Glomerular endothelial cell (primary cell): ENCODE measurements at regions not wholly inside any gene's neighbourhood (a gene's known extent, or its start where the extent isn't known, plus 50 kb on each side); places are given as distances from the start of the nearest gene placed in this dataset.
A peak's percentile ranks its signal among the peaks of the same experiment; 100 is the strongest.

Source experiments
- DNase-seq: peaks from one replicate; pipeline ENCODE4 v3.0.0-alpha.2; 2011; ENCODE audit warnings: low read depth, low spot score; ENCODE audit errors: extremely low read depth

DNA sequence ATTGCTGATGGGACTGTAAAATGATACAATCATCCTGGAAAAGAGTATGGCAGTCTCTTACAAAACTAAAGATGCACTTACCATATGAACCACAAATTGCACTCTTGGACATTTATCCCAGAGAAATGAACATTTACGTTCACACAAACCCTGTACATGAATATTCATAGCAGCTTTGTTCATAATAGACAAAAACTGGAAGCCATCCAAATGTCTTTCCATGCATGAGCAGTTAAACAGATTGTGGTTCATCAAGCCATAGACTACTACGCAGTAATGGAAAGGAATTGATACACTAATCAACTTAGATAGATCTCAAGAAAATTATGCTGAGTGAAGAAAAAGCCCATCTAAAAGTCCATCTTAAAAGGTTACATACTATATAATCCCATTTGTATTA is 156.1 kb upstream of the SLC39A10 start:
- no peak for DNase-seq

GRCh38 chr2:195498839-195499490 is 158.1 kb upstream of the SLC39A10 start:
- no peak for DNase-seq

- peak; percentile 7 for DNase-seq
Observed at GRCh38 chr2:195498176-195498575, 158.8 kb upstream of the SLC39A10 start.

- DNase-seq = no peak
Observed at GRCh38 chr2:195496991-195497390, 160.0 kb upstream of the SLC39A10 start.

DNA sequence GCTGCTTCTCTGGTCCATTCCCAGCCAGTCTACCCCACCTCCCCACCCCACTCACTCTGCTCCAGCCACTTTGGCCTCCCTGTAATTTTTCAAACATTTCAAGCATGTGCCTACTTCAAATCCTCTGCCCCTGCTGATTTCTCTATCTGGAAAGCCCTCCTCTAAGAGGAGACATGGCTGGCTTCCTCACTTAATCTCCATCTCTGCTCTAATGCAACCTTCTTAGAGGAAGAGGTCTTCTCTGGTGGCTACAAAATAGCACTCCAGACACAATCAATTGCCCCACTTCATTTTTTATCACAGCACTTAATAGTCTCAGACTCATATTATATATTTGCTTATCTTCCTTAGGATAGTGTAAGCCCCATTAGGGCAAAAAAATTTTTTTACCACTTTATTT is 161.1 kb upstream of the SLC39A10 start:
- DNase-seq = no peak

DNA sequence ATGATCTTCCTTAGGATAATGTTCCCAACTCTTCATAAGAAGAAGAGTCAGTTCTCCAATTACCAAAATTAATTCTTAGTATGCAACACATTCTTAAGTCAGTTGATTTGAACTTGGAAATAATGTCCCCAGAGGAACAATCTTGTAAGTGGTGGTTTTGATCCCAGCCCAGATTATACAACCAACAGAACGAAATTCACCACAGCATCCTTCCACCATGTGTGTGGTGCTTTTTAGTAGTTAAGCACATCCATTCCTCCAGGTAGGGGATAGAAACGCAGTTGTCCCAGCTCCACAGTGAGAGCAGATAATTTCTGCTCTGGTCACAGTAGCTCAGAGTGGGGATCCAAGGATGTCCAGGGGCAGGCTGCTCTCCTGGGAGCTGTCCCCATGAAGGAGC is 161.7 kb upstream of the SLC39A10 start:
- DNase-seq = no peak

DNA sequence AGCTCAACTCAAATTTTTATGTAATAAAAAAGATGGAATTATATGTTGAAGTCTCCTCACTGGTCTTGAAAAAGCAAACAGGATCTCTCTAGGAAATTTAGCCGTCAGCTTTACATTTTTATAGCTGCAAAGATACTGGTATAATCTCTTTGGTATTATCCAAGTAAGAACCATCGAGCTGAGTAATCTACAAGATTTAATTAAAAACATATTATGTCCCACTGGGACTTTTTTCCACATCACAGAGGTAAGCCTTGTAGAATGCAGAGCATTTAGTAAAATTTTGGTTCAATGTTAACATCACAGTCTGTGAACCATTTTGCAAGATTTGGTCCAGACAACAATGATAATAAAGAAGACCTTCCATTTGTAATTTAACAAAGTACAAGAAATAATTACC is 162.6 kb upstream of the SLC39A10 start:
- DNase-seq = no peak

DNA sequence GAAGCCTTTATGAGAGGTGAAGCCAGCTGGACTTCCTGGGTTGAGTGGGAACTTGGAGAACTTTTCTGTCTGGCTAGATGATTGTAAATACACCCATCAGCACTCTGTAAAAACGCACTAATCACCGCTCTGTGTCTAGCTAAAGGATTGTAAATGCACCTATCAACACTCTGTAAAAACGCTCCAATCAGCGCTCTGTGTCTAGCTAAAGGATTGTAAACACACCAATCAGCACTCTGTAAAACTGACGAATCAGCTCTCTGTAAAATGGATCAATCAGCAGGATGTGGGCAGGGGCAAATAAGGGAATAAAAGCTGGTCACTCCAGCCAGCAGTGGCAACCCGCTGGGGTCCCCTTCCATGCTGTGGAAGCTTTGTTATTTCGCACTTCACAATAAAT is 163.6 kb upstream of the SLC39A10 start:
- no peak for DNase-seq

- DNase-seq = no peak
Observed at GRCh38 chr2:195490319-195490718, 166.7 kb upstream of the SLC39A10 start.

DNA sequence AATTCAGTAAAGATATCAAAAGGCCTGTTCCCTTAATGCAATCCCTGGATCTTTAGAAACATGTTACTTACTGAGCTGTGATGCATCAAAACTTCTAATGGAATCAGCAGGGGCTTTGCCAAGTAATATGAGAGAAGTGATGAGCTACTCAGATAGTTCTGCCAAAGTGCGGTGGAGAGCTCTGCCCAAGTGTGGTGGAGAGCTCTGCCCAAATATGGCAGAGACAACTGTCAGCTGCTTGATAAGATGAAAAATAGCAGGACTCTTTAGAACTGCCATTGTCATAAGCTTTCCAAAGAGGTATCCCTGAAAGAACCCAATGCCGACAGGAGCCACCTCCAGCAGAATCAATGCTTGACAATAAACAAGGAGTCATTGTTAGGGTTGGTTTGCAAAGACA is 167.9 kb upstream of the SLC39A10 start:
- no peak for DNase-seq

DNA sequence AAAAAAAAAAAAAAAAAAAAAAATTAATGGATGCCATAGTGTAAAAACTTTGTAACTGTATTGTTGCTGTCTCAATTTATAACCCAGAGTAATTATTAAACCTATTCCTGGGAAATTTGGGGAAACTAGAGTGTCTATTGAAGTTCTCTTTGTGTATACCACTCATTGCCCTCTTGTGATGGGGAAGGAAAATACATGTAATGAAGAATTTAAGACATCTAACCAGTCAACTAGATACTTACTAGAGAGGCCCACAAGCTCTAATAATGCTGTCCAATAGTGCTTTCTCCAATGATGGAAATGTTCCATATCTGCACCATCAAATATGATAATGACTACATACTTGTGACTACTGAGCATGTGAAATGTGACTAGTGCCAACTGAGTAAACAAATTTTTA is 168.5 kb upstream of the SLC39A10 start:
- DNase-seq = no peak

- no peak for DNase-seq
Observed at GRCh38 chr2:195486987-195487644, 169.9 kb upstream of the SLC39A10 start.

DNA sequence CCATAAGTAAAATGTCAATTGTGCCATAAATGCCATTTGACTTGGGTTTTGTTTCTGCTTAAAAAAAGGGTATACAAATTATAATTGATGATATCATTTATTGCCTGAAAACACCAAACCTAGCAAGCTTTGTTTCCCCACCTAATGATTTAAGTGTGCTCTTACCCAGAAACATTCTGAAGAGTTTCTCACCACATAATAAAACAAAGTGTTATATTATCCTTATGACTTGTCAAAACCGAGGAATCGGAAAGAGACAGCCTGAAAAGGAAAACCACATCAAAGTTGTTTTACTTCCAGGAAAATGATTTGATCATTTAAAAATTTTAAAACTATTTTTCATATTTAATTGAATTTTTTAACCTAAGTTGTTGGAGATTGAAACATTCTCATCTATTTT is 170.5 kb upstream of the SLC39A10 start:
- no peak for DNase-seq

GRCh38 chr2:195482010-195482409 is 175.0 kb upstream of the SLC39A10 start:
- no peak for DNase-seq

DNA sequence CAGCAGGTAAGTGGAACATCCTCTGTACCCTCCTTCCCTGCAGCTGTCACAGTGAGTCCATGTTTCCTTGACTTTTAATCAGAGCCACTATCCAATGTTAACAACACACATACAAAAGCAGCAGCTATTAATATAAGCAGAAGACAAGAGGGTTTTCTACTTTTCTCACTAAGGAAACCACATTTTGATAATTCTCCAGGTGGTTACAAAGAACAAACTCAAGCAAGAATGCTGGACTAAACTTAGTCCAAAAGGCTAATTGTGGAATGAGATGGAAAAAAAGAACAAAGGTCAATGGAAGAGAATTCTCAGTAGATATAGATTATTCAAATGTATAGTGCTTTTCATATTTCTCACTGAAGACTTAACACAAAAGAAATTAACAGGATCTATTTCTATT is 176.9 kb upstream of the SLC39A10 start:
- no peak for DNase-seq

GRCh38 chr2:195479407-195479806 is 177.6 kb upstream of the SLC39A10 start:
- no peak for DNase-seq

DNA sequence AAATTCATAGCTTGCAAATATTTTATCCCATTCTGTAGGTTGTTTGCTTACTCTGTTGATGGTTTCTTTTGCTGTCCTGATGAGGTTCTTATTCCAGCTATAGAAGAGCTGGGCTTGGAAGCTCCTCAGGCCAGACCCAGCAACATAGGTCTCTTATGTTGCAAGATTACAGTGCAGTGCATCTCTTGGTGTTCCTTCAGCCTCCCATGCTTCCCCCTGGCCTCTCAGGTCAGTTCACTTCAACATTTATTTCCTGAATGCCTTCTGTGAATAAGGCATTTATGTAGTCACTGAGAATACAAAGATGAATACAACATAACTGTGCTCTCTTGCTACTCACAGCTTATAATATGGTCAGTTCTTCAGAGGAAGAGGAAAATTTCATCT is 179.0 kb upstream of the SLC39A10 start:
- no peak for DNase-seq

DNA sequence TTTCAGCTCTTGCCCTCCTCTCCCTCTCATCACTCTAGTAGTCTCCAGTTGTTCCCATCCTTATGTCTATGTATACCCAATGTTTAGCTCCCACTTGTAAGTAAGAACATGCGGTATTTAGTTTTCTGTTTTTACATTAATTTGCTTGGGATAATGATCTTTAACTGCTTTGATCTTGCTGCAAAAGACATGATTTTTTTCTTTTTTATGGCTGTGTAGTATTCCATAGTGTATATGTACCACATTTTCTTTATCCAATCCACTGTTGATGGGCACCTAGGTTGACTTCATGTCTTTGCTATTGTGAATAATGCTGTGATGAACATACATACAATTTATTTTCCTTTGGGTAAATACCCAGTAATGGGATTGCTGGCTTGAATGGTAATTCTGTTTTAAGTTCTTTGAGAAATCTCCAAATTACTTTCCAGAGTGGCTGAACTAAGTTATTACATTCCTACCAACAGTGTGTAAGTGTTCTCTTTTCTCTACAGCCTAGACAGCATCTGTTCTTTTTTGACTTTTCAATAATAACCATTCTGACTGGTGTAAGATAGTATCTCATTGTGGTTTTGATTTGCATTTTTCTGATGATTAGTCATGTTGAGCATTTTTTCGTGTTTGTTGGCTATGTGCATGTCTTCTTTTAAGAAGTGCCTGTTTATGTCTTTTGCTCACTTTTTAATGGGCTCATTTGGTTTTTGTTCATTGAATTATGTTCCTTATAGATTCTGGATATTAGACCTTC is 179.6 kb upstream of the SLC39A10 start:
- DNase-seq = no peak

DNA sequence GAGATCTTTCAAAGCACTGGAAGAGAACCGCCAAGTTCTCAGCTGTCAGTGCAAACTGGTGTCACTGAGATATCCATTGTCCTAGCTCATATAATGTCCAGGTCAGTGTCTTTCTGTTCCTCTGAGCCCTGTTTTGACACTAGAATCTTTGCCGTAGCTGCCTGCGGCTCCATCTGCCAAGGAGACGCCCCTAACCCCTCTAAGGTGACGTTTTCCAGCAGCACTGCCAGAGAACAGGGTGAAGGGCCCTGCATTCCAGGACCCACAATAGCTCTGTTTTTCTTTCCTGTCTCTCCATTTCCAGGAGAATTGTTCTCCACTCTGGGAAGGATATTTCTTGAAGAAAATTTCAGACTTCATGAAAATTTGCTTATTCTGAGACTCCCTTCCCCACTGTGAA is 181.7 kb upstream of the SLC39A10 start:
- DNase-seq = no peak

GRCh38 chr2:195473862-195474261 is 183.2 kb upstream of the SLC39A10 start:
- DNase-seq = no peak

GRCh38 chr2:195472501-195473234 is 184.4 kb upstream of the SLC39A10 start:
- no peak for DNase-seq
